AG09319 (cell line): ENCODE measurements at regions not wholly inside any gene's neighbourhood (a gene's known extent, or its start where the extent isn't known, plus 50 kb on each side); places are given as distances from the start of the nearest gene placed in this dataset.

Experiments used
- DNase-seq: peaks from one replicate; pipeline ENCODE4 v3.0.0-alpha.2; 2010; ENCODE audit warnings: low read depth; ENCODE audit errors: extremely low read depth
- TF ChIP-seq, protein P1 (sequence below): IDR thresholded peaks from 2 replicates; pipeline ENCODE4 v1.5.1; 2011; ENCODE audit warnings: low read depth, mild to moderate bottlenecking, inconsistent platforms, low read length, moderate library complexity

DNA sequence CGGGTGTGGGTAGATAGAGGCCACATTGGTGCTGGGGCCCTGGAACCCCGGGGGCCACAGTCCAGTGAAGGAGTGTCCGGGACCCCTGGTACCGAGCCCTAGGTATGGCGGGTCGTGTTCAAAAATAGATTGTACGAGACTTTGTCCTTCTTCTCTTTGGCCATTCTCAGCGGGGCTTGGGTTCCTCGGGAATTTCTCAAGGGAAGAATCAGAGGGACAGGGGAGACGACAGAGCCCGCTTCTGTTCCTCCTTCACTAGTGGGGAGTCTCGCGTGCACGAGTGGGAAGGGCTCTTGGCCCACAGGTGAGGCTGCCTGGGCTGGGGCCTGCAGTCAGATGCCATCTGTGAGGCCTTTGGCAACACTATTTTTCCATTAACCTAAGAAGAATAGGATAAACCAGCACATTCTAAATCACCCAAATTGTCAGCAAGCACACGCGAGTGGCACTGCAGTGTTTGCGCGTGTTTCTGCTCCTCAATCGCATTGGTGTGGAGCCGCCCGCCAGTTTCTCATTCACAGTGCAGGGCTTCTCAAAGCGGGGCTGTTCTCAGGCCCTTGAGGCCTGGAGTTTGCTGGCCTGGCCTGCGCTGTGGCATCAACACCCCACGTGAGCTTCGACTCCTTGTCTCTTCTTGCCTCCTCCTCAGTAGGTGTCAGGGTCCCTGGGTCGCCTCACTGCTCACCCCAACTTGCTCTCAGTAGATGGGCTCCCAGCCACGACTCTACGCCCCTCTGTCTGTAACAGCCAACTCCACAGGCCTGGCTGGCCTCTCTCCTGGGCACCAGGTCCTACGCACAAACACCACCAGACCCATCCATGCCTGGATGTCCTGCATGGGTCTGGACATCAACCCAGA lies 187.6 kb upstream of the SHH start:
- TF ChIP-seq, protein P1, sequence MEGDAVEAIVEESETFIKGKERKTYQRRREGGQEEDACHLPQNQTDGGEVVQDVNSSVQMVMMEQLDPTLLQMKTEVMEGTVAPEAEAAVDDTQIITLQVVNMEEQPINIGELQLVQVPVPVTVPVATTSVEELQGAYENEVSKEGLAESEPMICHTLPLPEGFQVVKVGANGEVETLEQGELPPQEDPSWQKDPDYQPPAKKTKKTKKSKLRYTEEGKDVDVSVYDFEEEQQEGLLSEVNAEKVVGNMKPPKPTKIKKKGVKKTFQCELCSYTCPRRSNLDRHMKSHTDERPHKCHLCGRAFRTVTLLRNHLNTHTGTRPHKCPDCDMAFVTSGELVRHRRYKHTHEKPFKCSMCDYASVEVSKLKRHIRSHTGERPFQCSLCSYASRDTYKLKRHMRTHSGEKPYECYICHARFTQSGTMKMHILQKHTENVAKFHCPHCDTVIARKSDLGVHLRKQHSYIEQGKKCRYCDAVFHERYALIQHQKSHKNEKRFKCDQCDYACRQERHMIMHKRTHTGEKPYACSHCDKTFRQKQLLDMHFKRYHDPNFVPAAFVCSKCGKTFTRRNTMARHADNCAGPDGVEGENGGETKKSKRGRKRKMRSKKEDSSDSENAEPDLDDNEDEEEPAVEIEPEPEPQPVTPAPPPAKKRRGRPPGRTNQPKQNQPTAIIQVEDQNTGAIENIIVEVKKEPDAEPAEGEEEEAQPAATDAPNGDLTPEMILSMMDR, result no peak
- no peak for DNase-seq

DNA sequence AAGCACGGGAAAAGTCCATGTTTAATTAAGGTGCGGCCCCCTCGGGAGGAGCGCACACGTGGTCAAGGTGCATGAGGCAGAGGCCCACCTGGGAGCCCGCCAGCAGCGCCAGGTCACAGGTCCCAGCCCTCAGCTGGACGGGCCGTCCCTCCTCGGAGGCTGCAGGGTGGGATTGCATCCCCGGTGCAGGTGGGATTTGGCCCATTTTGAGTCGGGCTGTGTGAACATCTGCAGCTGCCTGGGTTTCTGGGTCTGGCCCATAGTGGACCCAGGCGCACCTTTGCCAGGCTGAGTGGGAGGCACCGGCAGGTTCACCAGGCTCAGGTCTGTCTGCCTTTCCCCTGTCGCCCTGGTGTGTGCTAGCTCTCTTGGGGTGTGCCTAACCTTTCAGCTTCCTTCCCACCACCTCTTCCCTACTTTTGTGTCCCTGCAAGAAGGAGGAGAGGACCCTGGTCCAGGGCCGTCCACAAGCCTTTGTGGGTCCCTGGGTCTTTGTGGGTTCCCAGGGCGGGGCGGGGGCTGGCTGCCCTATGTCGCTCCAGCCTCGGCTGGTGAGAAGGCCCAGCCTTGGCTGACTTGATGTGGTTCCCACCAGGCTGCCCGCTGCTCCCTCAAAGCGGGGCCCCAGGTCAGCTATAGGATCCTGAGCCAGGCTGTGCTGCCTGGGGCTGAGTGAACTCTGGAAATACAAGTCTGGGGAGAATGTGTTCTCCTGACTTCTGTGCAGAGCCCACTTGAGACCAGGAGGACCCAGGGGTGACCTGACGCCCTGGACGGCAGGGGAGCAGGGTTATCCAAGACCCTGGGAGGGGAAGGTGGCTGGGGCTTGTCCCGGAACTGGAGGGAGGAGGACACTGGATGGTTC lies 186.7 kb upstream of the SHH start:
- DNase-seq, result no peak
- TF ChIP-seq, protein P1, result no peak

DNA sequence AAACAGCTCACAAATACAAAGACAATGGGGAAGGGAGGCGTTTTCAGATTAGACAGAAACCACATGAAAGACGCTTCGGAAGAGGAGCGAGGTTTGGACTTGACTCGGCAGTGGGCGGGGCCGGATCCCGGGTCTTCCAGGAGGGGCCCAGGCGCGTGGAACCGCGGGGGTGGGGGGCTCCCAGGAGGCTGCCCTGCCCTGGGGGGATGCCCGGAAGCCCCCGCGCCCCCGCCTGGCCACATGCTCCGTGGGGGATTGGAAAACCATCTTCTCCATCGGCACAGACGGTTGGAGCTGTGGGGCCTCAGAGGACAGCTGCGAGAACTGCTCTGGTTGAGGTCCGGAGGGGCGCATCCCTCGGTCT lies 186.0 kb upstream of the SHH start:
- DNase-seq, result no peak
- TF ChIP-seq, protein P1, result no peak

DNA sequence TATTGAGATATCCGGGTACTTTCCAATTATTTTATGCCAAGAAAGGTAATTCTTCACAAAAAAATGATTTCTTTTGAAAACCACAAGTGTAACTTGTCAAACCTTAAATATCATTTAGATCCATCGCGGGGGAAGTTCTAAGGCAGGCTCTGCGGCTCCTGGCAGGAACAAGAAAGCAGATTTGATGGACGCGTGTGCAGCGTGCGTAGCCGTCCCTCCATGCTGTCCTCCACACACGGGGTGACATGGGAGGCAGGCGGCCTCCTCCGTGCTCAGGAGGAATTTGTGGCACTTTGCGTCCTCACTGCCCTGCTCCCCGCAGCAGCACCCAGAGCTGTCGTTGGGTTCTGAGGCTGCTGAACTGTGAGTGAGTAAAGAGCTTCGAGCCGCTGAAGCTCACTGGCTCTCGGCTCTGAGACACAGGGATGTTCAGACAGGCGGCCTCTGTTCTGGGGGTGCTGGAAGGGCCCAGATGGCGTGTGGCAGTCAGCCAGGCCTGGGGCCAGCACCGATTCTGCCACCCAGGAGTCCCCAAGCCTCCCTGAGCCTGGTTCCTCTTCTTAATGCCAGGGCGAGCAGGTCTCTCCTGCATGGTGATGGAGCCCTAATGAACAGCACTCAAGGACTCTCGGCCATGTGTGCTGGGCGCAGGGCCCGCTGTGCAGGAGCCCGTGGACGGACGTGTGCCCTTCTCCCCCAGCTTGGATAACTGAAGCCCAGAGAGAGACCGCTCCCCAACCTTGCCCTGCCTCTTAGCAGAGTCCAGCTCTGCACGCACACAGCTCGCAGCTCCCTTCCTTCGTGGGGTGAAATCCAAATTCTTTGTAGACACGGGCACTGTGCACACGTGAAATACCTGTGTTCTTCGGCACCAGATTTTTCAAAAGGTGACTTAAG lies 185.4 kb upstream of the SHH start:
- TF ChIP-seq, protein P1, result no peak
- DNase-seq, result no peak

DNA sequence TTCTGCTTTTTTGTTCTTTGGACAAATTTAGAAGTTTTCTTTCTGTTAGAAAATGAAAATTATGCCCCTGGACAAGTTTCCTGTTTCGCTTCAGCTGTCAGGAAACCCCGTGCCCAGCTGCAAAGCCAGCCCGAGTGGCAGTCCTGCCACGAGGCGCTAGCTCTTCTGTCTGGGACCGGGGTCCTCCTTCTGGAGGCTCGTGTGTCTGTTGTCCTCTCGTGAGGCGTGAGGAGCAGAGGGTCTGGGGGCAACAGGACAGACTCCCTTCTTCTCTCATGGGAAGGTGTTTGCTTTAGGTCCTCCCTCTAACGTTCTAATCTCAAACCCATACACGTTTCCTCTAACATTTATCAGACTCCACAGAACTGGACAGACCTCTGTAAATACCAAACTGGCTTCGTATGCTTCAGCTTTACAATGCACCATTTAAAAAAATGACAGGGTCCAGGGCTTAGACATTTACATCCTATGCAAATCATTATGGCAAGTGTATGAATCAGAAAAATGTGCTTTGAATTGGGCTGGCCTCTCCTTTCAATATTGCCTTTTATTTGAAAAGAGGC lies 184.5 kb upstream of the SHH start:
- TF ChIP-seq, protein P1, result no peak
- no peak for DNase-seq

DNA sequence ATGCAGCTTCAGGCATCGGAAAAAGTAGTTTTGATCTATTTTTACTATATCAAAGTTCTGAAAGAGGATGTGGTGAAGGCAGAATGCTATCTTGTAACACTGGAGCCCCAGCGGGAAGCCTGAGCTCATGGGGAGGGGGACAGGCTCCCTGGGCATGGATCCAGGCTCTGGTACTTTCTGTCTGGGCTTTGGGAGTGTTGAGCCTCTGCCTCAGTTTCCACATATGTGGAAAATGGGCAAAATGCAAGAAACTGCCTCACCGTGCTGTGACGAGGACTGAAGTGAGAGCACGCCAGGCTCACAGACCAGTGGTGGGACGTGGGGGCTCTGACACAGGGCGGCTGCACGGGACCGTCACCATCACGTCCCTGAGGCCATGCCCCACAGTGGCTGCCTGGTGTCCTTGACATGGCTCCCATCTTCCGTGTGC lies 182.9 kb upstream of the SHH start:
- no peak for DNase-seq
- TF ChIP-seq, protein P1, result no peak
